Ishikawa (cell line): ENCODE measurements at regions not wholly inside any gene's neighbourhood (a gene's known extent, or its start where the extent isn't known, plus 50 kb on each side); places are given as distances from the start of the nearest gene placed in this dataset.

ENCODE experiments used
- CEBPB ChIP-seq: IDR thresholded peaks from 2 replicates; pipeline ENCODE4 v1.6.1; 2012
- TAF1 ChIP-seq: IDR thresholded peaks from 2 replicates; pipeline ENCODE4 v1.6.1; 2012; ENCODE audit warnings: low read depth, mild to moderate bottlenecking

DNA sequence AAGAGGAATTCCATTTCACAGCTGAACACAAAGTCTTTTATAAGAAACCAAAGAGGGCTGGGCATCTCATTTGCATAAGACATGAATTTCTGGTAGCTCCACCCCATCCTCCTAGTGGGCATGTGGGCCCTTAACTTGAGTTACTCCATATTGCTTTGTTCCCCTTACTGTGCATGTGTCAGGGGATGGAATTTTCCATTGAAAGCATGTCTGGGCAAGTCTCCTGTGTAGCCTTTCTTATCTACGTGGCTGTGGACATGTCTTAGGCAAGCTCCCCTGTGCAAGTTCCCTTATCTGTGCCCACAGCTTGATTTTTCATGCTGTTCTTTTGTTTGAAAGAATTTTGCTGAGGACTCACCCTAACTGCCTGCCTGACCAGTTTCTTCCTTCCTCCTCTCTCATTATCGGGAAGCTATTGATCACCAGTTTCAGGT is 123.5 kb upstream of the JADE1 start:
- TF ChIP-seq TAF1 (no peak), CEBPB (no peak)
